HUDEP-2 (cell line): ENCODE measurements at regions not wholly inside any gene's neighbourhood (a gene's known extent, or its start where the extent isn't known, plus 50 kb on each side); places are given as distances from the start of the nearest gene placed in this dataset.
A peak's percentile ranks its signal among the peaks of the same experiment; 100 is the strongest.

Experiments
- DNase-seq, 76 experiments: peaks; one replicate each; lab custom pipeline; 2025; ENCODE audit not compliant: unreplicated experiment in 76 of 76; lab: John Stamatoyannopoulos, UW

DNA sequence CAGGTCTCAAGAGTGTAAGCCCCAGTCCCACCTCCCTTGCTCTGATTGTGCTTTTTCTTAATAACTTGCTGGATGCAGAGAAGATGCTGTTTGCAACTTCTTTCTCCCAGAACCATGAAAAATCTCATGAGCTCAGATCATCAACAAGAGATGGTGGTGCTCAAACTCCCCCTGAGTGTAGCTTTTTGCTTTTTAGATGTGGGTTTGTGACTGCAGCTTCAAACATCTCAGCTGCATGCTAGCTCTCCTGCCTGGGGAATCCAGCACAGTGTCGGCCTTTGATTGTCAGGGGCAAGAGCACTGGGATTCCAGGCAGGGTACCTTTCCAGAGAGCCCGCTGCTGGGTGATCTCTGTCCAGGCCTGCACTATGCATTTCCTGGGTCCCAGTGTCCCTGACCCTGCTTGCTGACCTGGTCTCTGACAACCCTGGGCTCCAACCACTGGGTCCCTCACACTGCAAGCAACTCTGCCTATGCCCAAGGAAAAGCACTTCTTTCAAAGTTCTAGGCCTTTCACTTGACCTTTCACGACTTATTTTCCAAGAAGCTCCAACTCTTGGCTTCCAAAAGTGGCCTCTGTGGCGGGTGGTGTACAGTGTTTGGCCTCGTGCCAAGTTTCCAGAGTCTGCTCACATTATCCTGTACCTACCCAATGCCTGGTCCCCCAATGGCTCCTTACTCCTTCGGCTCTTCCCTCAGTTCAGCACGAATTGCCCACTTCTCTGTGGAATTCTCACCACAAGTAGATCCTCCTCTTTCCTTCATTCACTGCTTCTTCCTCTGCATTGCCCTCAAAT is 69.7 kb upstream of the LY86 start:
- DNase-seq: peak in 1 of 76 experiments; percentile 17

- DNase-seq: no peak
Measured at GRCh38 chr6:6521961-6522482, 66.5 kb upstream of the LY86 start.

GRCh38 chr6:6522709-6523108 is 65.8 kb upstream of the LY86 start:
- DNase-seq: peak in 2 of 76 experiments; percentile 5 to 14

DNA sequence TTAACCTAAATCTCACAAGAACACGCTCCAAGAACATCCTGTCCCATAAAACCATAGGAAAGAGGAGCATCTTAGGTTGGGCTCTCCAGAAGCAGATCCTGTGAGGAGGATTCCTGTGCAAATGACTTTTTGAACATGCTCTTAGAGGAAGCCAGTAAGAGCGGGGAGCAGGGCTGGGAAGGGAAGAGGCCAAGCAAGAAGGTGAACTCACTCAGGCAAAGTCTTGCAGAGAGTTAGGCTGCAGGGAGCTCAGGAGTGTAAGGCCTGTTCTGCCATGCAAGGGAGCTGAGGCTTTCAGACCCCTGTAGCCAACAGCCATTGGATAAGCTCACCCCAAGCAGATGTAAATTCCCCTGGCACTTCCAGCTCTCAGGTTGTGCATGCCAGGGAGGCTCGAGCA is 63.6 kb upstream of the LY86 start:
- DNase-seq: no peak

- DNase-seq: no peak
Measured at GRCh38 chr6:6525933-6526332, 62.6 kb upstream of the LY86 start.

DNA sequence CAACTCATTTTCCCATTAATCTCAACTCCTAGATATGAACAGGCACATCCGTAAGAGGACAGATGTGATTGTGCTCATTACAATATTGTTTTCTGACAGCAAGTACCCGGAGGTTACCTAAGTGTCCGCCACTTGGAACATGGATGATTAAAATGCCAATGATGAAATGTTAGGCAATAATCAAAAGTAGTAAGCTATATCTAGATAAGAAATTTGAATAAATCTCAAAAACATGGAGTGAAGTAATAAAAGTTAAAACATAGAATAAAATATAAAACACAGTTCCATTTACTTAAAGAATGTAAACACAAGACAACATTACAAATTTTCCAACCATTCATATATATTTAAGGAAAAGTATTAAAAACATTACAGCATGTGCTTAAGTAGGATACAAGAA is 59.2 kb upstream of the LY86 start:
- no peak for DNase-seq

GRCh38 chr6:6533176-6533575 is 55.3 kb upstream of the LY86 start:
- no peak for DNase-seq

DNA sequence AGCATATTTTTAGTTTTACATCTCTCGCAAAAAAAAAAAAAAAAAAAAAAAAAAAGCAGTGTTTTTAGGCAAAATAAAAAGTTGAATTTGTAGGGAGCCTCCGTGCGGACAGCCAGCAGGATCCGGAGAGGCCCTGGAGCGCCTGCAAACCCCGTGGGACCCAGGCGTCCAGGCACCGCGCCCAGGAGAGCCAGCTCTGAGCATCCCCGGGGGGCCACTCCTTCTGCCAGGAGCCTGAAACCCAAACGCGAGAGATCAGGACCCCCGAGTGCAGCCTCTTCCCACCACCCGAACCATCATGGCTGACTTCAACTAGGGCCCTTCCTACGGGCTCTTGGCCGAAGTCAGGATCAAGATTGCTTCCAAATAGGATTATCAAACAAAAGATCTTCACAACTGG is 54.1 kb upstream of the LY86 start:
- no peak for DNase-seq

GRCh38 chr6:6537488-6538260 is 50.8 kb upstream of the LY86 start:
- no peak for DNase-seq

GRCh38 chr6:6538261-6538660 is 50.3 kb upstream of the LY86 start:
- DNase-seq: no peak
